Glomerular endothelial cell (primary cell): ENCODE measurements at regions not wholly inside any gene's neighbourhood (a gene's known extent, or its start where the extent isn't known, plus 50 kb on each side); places are given as distances from the start of the nearest gene placed in this dataset.

Experiments
- DNase-seq: peaks from one replicate; pipeline ENCODE4 v3.0.0-alpha.2; 2011; ENCODE audit warnings: low read depth, low spot score; ENCODE audit errors: extremely low read depth

- no peak for DNase-seq
Observed at GRCh38 chr10:52853704-52854103, 81.1 kb upstream of the MBL2 start.

GRCh38 chr10:52836816-52837215, 64.2 kb upstream of the MBL2 start:
- DNase-seq, result no peak
